Kidney epithelial cell (primary cell): ENCODE measurements at regions not wholly inside any gene's neighbourhood (a gene's known extent, or its start where the extent isn't known, plus 50 kb on each side); places are given as distances from the start of the nearest gene placed in this dataset.

ENCODE experiments used
- DNase-seq: peaks from one replicate; pipeline ENCODE4 v3.0.0-alpha.2; 2010; ENCODE audit warnings: low read depth
- H3K27me3 ChIP-seq: 2 replicates; pipeline ENCODE4 v1.6.0; 2011; ENCODE audit warnings: low read length; ENCODE audit not compliant: control insufficient read depth, insufficient read depth
- H3K36me3 ChIP-seq: 2 replicates; pipeline ENCODE4 v1.5.1; 2011; ENCODE audit warnings: low read length; ENCODE audit not compliant: control insufficient read depth, insufficient read depth
- H3K4me3 ChIP-seq: 2 replicates; pipeline ENCODE4 v1.5.1; 2011; ENCODE audit warnings: low read depth, mild to moderate bottlenecking, control low read depth, low read length
- CTCF ChIP-seq: IDR thresholded peaks from 2 replicates; pipeline ENCODE4 v1.5.1; 2011; ENCODE audit warnings: mild to moderate bottlenecking, moderate library complexity, low read length, control low read depth, inconsistent platforms; ENCODE audit not compliant: insufficient read depth, poor library complexity, severe bottlenecking

- Histone ChIP-seq H3K36me3 (no peaks in the 10 kb centered on the region), H3K4me3 (no peak overlapping the region), H3K27me3 (no peaks in the 10 kb centered on the region)
- DNase-seq = no peak
- no peak for TF ChIP-seq CTCF
Measured at GRCh38 chr17:52738791-52739190, 580.3 kb upstream of the CA10 start.

- H3K27me3 ChIP-seq = no peaks in the 10 kb centered on the region
- no peak for TF ChIP-seq CTCF
- no peak overlapping the region for H3K4me3 ChIP-seq
- DNase-seq = no peak
- H3K36me3 ChIP-seq = no peaks in the 10 kb centered on the region
Measured at GRCh38 chr17:52737071-52737470, 578.6 kb upstream of the CA10 start.

- Histone ChIP-seq H3K4me3 (no peak overlapping the region), H3K36me3 (no peaks in the 10 kb centered on the region), H3K27me3 (no peaks in the 10 kb centered on the region)
- TF ChIP-seq CTCF = no peak
- DNase-seq = no peak
Measured at GRCh38 chr17:52732841-52733240, 574.3 kb upstream of the CA10 start.

GRCh38 chr17:52724578-52724977, 566.1 kb upstream of the CA10 start:
- TF ChIP-seq CTCF = no peak
- Histone ChIP-seq H3K27me3 (no peaks in the 10 kb centered on the region), H3K36me3 (no peaks in the 10 kb centered on the region), H3K4me3 (no peak overlapping the region)
- DNase-seq = no peak

GRCh38 chr17:52721910-52722309, 563.4 kb upstream of the CA10 start:
- no peak for TF ChIP-seq CTCF
- Histone ChIP-seq H3K4me3 (no peak overlapping the region), H3K27me3 (no peaks in the 10 kb centered on the region), H3K36me3 (no peaks in the 10 kb centered on the region)
- no peak for DNase-seq

DNA sequence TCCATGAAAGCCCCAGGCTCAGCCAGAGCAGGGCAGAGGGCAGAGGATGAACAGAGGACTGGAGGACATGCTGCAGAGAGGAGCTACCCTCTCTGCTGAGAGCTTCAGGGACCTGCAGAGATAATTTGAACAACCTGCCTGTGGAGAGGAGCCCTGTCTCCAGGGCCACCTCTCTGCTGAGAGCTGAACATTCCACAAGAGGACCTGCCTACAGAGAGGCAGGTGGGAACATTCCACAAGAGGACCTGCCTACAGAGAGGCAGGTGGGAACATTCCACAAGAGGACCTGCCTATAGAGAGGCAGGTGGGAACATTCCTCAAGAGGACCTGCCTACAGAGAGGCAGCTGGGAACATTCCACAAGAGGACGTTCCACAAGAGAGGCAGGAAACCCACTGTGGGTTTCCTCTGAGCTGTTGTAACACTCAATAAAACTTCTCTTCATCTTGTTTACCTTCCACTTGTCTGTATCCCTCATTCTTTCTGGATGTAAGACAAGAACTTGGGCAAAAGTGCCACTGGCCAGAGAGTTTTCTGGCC, 551.9 kb upstream of the CA10 start:
- H3K4me3 ChIP-seq = no peak overlapping the region
- no peak for TF ChIP-seq CTCF
- no peaks in the 10 kb centered on the region for H3K36me3 ChIP-seq
- H3K27me3 ChIP-seq = no peaks in the 10 kb centered on the region
- DNase-seq = no peak
